ENCODE measurements at regions not wholly inside any gene's neighbourhood (a gene's known extent, or its start where the extent isn't known, plus 50 kb on each side); places are given as distances from the start of the nearest gene placed in this dataset.

DNA sequence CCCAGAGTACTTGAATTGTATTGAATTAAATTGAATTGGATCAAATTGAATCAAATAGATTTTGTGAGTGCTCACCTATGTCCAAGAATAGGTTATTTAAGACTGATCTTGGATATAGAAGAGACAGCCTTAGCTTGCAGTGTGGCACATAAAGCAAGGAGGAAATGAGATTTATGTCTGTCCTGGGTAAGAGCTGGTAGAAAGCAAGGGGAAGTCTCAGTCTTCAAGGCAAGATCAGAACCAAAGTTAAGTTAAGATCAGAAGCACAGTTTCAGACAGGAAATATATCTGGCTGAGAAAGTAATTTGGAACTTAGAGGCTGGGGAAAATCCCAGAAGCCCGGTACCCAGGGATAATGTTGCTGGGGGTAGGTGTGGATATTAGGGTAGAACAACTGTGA lies 244.4 kb upstream of the ARPP21 start:
- Histone ChIP-seq H3K27me3 (replicated peaks in 2 of 5; ENCODE audit: control insufficient read depth in 4 of 5, insufficient read depth in 5 of 5, low read length in 4 of 5) (no peaks in the 10 kb centered on the region), H3K4me1 (ENCODE audit: control extremely low read depth in 1 of 4, control insufficient read depth in 4 of 4, insufficient read depth in 4 of 4, low read length in 3 of 4) (no peaks in the 10 kb centered on the region), H3K9me3 (ENCODE audit: control extremely low read depth in 1 of 5, control insufficient read depth in 4 of 5, insufficient read depth in 2 of 5, low read depth in 1 of 5, low read length in 4 of 5) (peaks cover 0 to 14% (median 5%) of the 10 kb centered on the region in 5 experiments), H3K36me3 (ENCODE audit: control insufficient read depth in 4 of 4, insufficient read depth in 4 of 4, low read length in 3 of 4) (no peaks in the 10 kb centered on the region), H3K4me3 (ENCODE audit: control insufficient read depth in 1 of 7, extremely low read depth in 1 of 7, insufficient read depth in 4 of 7, low read depth in 2 of 7, low read length in 6 of 7) (no peak overlapping the region), H3K27ac (ENCODE audit: insufficient read depth in 1 of 2, low read depth in 1 of 2, low read length in 2 of 2, poor library complexity in 1 of 2, severe bottlenecking in 2 of 2) (no peak overlapping the region)
- no peak for DNase-seq
- ChIA-PET POLR2A (no interaction called here), CTCF (no interaction called here)
- WGBS (ENCODE audit: insufficient coverage): 33% methylated on average over 1 of the region's 1 CpG

DNA sequence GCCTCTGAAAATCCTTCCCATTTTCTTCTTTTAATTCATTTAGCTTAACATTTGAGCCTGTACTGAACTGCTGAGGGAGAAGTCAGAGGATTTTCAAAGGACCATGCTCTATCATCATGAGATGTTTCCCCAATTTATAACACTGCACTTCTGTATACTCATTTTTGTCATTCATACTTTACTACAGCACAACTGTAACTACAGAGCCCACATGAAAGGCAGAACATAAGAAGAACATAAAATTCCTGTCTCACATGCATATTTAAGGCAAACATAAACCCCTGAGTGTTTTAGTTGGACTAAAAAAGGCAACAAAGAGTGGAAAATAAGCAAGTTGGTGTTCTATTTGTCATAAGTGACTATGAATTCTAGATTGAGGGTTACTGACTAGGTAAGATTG lies 237.7 kb upstream of the ARPP21 start:
- H3K4me3 ChIP-seq (ENCODE audit: control insufficient read depth in 1 of 7, extremely low read depth in 1 of 7, insufficient read depth in 4 of 7, low read depth in 2 of 7, low read length in 6 of 7): no peak overlapping the region
- no peaks in the 10 kb centered on the region for H3K27me3 ChIP-seq (replicated peaks in 2 of 5; ENCODE audit: control insufficient read depth in 4 of 5, insufficient read depth in 5 of 5, low read length in 4 of 5)
- no peaks in the 10 kb centered on the region for H3K36me3 ChIP-seq (ENCODE audit: control insufficient read depth in 4 of 4, insufficient read depth in 4 of 4, low read length in 3 of 4)
- H3K4me1 ChIP-seq (ENCODE audit: control extremely low read depth in 1 of 4, control insufficient read depth in 4 of 4, insufficient read depth in 4 of 4, low read length in 3 of 4): no peaks in the 10 kb centered on the region
- no peak for DNase-seq
- CTCF ChIA-PET: no interaction called here
- POLR2A ChIA-PET: no interaction called here
- H3K27ac ChIP-seq (ENCODE audit: insufficient read depth in 1 of 2, low read depth in 1 of 2, low read length in 2 of 2, poor library complexity in 1 of 2, severe bottlenecking in 2 of 2): no peak overlapping the region
- H3K9me3 ChIP-seq (ENCODE audit: control extremely low read depth in 1 of 5, control insufficient read depth in 4 of 5, insufficient read depth in 2 of 5, low read depth in 1 of 5, low read length in 4 of 5): no peaks in the 10 kb centered on the region

DNA sequence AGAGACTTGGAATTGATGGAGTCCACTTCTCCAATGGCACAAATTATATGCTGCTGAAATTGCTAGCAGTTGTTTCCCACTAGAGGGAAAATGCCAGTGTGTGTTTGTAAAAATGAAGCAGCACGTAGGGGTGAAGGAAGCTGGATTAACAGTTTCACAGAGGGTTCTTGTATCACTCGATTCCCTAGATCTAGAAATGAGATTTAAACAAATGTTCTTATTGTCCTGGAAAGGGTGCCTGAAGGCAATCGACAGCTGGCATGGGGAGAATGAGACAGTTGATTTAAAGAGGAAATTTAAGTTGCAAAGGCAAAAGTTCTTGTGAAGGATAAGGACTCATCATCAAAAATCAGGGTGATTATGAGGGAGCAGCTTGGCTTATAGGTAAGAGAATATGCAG lies 234.8 kb upstream of the ARPP21 start:
- no peaks in the 10 kb centered on the region for H3K36me3 ChIP-seq (ENCODE audit: control insufficient read depth in 4 of 4, insufficient read depth in 4 of 4, low read length in 3 of 4)
- no peaks in the 10 kb centered on the region for H3K4me1 ChIP-seq (ENCODE audit: control extremely low read depth in 1 of 4, control insufficient read depth in 4 of 4, insufficient read depth in 4 of 4, low read length in 3 of 4)
- H3K9me3 ChIP-seq (ENCODE audit: control extremely low read depth in 1 of 5, control insufficient read depth in 4 of 5, insufficient read depth in 2 of 5, low read depth in 1 of 5, low read length in 4 of 5): no peaks in the 10 kb centered on the region
- ChIA-PET POLR2A (no interaction called here), CTCF (no interaction called here)
- no peaks in the 10 kb centered on the region for H3K27me3 ChIP-seq (replicated peaks in 2 of 5; ENCODE audit: control insufficient read depth in 4 of 5, insufficient read depth in 5 of 5, low read length in 4 of 5)
- no peak for DNase-seq
- H3K4me3 ChIP-seq (ENCODE audit: control insufficient read depth in 1 of 7, extremely low read depth in 1 of 7, insufficient read depth in 4 of 7, low read depth in 2 of 7, low read length in 6 of 7): no peak overlapping the region
- WGBS (ENCODE audit: insufficient coverage): 93% methylated on average over 3 of the region's 3 CpGs
- H3K27ac ChIP-seq (ENCODE audit: insufficient read depth in 1 of 2, low read depth in 1 of 2, low read length in 2 of 2, poor library complexity in 1 of 2, severe bottlenecking in 2 of 2): no peak overlapping the region

DNA sequence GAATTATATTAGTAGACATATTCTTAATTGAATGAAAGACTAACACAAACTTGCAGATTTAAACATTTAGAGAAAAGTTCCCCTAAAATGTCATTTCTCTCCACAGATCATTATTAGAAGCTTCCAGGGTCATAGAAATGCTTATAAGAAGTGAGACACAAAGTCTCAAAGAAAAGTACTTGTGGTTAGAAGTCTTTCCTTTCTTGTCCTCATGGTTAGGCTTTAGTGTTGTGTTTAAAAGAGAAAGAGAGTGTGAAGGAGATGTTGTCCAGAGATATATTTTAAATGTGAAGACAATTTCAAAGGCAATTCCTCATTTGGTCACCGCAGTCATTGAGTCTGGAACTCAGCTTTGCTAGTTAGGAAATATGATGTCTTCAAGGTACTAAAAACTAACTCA lies 230.4 kb upstream of the ARPP21 start:
- CTCF ChIA-PET: no interaction called here
- Histone ChIP-seq H3K36me3 (ENCODE audit: control insufficient read depth in 4 of 4, insufficient read depth in 4 of 4, low read length in 3 of 4) (no peaks in the 10 kb centered on the region), H3K4me1 (ENCODE audit: control extremely low read depth in 1 of 4, control insufficient read depth in 4 of 4, insufficient read depth in 4 of 4, low read length in 3 of 4) (no peaks in the 10 kb centered on the region), H3K9me3 (ENCODE audit: control extremely low read depth in 1 of 5, control insufficient read depth in 4 of 5, insufficient read depth in 2 of 5, low read depth in 1 of 5, low read length in 4 of 5) (no peaks in the 10 kb centered on the region), H3K27me3 (replicated peaks in 2 of 5; ENCODE audit: control insufficient read depth in 4 of 5, insufficient read depth in 5 of 5, low read length in 4 of 5) (no peaks in the 10 kb centered on the region), H3K4me3 (ENCODE audit: control insufficient read depth in 1 of 7, extremely low read depth in 1 of 7, insufficient read depth in 4 of 7, low read depth in 2 of 7, low read length in 6 of 7) (no peak overlapping the region), H3K27ac (ENCODE audit: insufficient read depth in 1 of 2, low read depth in 1 of 2, low read length in 2 of 2, poor library complexity in 1 of 2, severe bottlenecking in 2 of 2) (no peak overlapping the region)
- DNase-seq: no peak
- POLR2A ChIA-PET: no interaction called here
- no CpG with 5 or more reads among the region's 1 CpG for WGBS (ENCODE audit: insufficient coverage)

DNA sequence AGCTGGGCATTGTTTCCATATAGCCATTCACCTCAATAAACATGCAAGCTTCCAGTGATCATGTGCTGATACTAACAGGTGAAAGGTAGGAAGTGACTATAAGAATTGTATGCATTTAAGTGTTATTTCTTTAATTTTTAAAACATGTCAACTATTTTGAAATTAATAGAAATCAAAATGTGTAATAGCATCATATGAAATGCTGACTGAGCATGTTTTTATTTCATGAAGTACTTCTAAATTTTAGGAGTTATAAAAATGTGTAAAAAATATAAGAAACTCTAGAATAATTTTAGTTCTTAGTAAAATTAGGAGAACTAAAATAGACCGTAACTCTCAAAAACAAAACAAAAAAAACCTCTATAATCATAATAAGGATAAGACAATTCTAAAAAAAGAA lies 229.3 kb upstream of the ARPP21 start:
- no peak overlapping the region for H3K4me3 ChIP-seq (ENCODE audit: control insufficient read depth in 1 of 7, extremely low read depth in 1 of 7, insufficient read depth in 4 of 7, low read depth in 2 of 7, low read length in 6 of 7)
- no peaks in the 10 kb centered on the region for H3K36me3 ChIP-seq (ENCODE audit: control insufficient read depth in 4 of 4, insufficient read depth in 4 of 4, low read length in 3 of 4)
- no peak for DNase-seq
- ChIA-PET CTCF (no interaction called here), POLR2A (no interaction called here)
- WGBS (ENCODE audit: insufficient coverage): no CpG with 5 or more reads among the region's 1 CpG
- H3K27me3 ChIP-seq (replicated peaks in 2 of 5; ENCODE audit: control insufficient read depth in 4 of 5, insufficient read depth in 5 of 5, low read length in 4 of 5): no peaks in the 10 kb centered on the region
- no peaks in the 10 kb centered on the region for H3K4me1 ChIP-seq (ENCODE audit: control extremely low read depth in 1 of 4, control insufficient read depth in 4 of 4, insufficient read depth in 4 of 4, low read length in 3 of 4)
- no peak overlapping the region for H3K27ac ChIP-seq (ENCODE audit: insufficient read depth in 1 of 2, low read depth in 1 of 2, low read length in 2 of 2, poor library complexity in 1 of 2, severe bottlenecking in 2 of 2)
- no peaks in the 10 kb centered on the region for H3K9me3 ChIP-seq (ENCODE audit: control extremely low read depth in 1 of 5, control insufficient read depth in 4 of 5, insufficient read depth in 2 of 5, low read depth in 1 of 5, low read length in 4 of 5)

DNA sequence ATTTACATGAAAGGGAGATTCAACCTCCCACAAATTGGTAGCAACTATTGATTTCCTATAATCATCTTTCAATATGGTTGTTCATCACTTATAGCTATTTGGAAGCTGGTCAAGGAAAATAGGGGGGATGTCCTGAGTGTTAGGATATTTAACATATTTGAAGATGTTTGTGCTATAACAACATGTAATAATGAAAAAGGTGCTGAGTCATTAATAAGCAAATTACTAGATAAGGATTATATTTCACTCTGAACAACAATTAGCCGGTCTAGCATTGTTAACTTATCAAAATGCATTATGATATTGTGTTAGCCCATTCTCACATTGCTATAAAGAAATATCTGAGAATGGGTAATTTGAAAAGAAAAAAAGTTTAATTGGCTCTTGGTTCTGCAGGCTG lies 225.8 kb upstream of the ARPP21 start:
- Histone ChIP-seq H3K9me3 (ENCODE audit: control extremely low read depth in 1 of 5, control insufficient read depth in 4 of 5, insufficient read depth in 2 of 5, low read depth in 1 of 5, low read length in 4 of 5) (no peaks in the 10 kb centered on the region), H3K36me3 (ENCODE audit: control insufficient read depth in 4 of 4, insufficient read depth in 4 of 4, low read length in 3 of 4) (no peaks in the 10 kb centered on the region), H3K27me3 (replicated peaks in 2 of 5; ENCODE audit: control insufficient read depth in 4 of 5, insufficient read depth in 5 of 5, low read length in 4 of 5) (no peaks in the 10 kb centered on the region), H3K4me3 (ENCODE audit: control insufficient read depth in 1 of 7, extremely low read depth in 1 of 7, insufficient read depth in 4 of 7, low read depth in 2 of 7, low read length in 6 of 7) (no peak overlapping the region), H3K27ac (ENCODE audit: insufficient read depth in 1 of 2, low read depth in 1 of 2, low read length in 2 of 2, poor library complexity in 1 of 2, severe bottlenecking in 2 of 2) (no peak overlapping the region), H3K4me1 (ENCODE audit: control extremely low read depth in 1 of 4, control insufficient read depth in 4 of 4, insufficient read depth in 4 of 4, low read length in 3 of 4) (no peaks in the 10 kb centered on the region)
- no peak for DNase-seq
- POLR2A ChIA-PET: no interaction called here
- CTCF ChIA-PET: no interaction called here
- WGBS (ENCODE audit: insufficient coverage): no CpG with 5 or more reads among the region's 1 CpG

DNA sequence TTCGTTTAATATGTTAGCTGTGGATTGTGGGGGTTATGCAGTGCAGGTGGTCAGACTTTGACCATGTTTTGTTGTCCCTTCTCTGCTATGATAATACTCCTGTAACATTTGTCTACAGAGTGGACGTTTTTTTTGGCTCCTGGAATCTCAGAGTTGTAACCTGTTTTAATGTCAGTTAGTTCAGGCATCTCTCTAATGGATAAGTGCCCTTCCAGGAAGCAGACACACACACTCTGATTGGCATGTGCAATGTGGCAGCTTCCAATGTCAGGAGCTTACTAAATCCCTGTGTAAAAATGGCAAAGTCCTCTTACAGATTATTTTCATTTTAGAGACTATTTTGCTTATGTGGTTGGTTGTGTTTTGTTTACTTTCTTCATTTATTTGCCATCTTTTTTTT lies 222.2 kb upstream of the ARPP21 start:
- Histone ChIP-seq H3K4me3 (ENCODE audit: control insufficient read depth in 1 of 7, extremely low read depth in 1 of 7, insufficient read depth in 4 of 7, low read depth in 2 of 7, low read length in 6 of 7) (no peak overlapping the region), H3K9me3 (ENCODE audit: control extremely low read depth in 1 of 5, control insufficient read depth in 4 of 5, insufficient read depth in 2 of 5, low read depth in 1 of 5, low read length in 4 of 5) (no peaks in the 10 kb centered on the region), H3K27me3 (replicated peaks in 2 of 5; ENCODE audit: control insufficient read depth in 4 of 5, insufficient read depth in 5 of 5, low read length in 4 of 5) (no peaks in the 10 kb centered on the region), H3K27ac (ENCODE audit: insufficient read depth in 1 of 2, low read depth in 1 of 2, low read length in 2 of 2, poor library complexity in 1 of 2, severe bottlenecking in 2 of 2) (no peak overlapping the region), H3K36me3 (ENCODE audit: control insufficient read depth in 4 of 4, insufficient read depth in 4 of 4, low read length in 3 of 4) (no peaks in the 10 kb centered on the region), H3K4me1 (ENCODE audit: control extremely low read depth in 1 of 4, control insufficient read depth in 4 of 4, insufficient read depth in 4 of 4, low read length in 3 of 4) (no peaks in the 10 kb centered on the region)
- ChIA-PET POLR2A (no interaction called here), CTCF (no interaction called here)
- DNase-seq: no peak
- 78% methylated on average over 1 of the region's 2 CpGs for WGBS (ENCODE audit: insufficient coverage)

DNA sequence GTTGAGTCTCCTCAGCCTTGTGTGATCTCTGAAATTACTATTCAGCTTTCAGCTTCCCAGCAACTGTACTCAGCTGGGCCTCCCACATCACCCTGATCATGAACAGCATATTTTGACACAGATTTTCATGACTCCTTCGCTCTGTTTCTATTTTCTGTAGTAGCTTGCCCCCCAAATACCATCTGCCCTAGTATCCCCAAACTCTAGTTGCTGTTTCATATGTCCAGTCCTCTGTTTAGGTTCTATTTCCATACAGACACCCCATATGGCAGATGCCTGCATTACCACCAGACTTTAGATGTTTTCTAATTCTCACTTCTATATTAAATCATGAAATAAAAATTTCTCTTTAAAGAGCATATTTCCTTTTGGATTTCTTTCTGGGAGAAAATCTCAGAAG lies 217.2 kb upstream of the ARPP21 start:
- POLR2A ChIA-PET: interaction anchor here (0.6 kb wide), 1 partner anchor 390 kb away, joined by 3 read pairs; no protein-coding TSS in a partner anchor
- Histone ChIP-seq H3K36me3 (ENCODE audit: control insufficient read depth in 4 of 4, insufficient read depth in 4 of 4, low read length in 3 of 4) (no peaks in the 10 kb centered on the region), H3K4me3 (ENCODE audit: control insufficient read depth in 1 of 7, extremely low read depth in 1 of 7, insufficient read depth in 4 of 7, low read depth in 2 of 7, low read length in 6 of 7) (no peak overlapping the region), H3K27ac (ENCODE audit: insufficient read depth in 1 of 2, low read depth in 1 of 2, low read length in 2 of 2, poor library complexity in 1 of 2, severe bottlenecking in 2 of 2) (no peak overlapping the region), H3K27me3 (replicated peaks in 2 of 5; ENCODE audit: control insufficient read depth in 4 of 5, insufficient read depth in 5 of 5, low read length in 4 of 5) (no peaks in the 10 kb centered on the region), H3K9me3 (ENCODE audit: control extremely low read depth in 1 of 5, control insufficient read depth in 4 of 5, insufficient read depth in 2 of 5, low read depth in 1 of 5, low read length in 4 of 5) (no peaks in the 10 kb centered on the region), H3K4me1 (ENCODE audit: control extremely low read depth in 1 of 4, control insufficient read depth in 4 of 4, insufficient read depth in 4 of 4, low read length in 3 of 4) (no peaks in the 10 kb centered on the region)
- WGBS (ENCODE audit: insufficient coverage): 92% methylated on average over 1 of the region's 1 CpG
- no peak for DNase-seq
- CTCF ChIA-PET: no interaction called here
